ENCODE measurements at regions not wholly inside any gene's neighbourhood (a gene's known extent, or its start where the extent isn't known, plus 50 kb on each side); places are given as distances from the start of the nearest gene placed in this dataset.
"Not testable (repeated sequence)": the region's sequence is repeated elsewhere in the genome, so short reads cannot be mapped to it uniquely, and the experiment has no call there.

GRCh38 chr10:59975918-59976317 lies 69.6 kb upstream of the CCDC6 start:
- H3K4me1 ChIP-seq (ENCODE audit: control insufficient read depth, insufficient read depth, low read length): peaks cover 11% of the 10 kb centered on the region
- not testable (repeated sequence) for H3K27me3 ChIP-seq (replicated peaks; ENCODE audit: control insufficient read depth, insufficient read depth, low read length); H3K4me3 ChIP-seq (ENCODE audit: low read length); DNase-seq (ENCODE audit: low read depth); H3K9ac ChIP-seq (ENCODE audit: low read length); H3K36me3 ChIP-seq (ENCODE audit: control insufficient read depth, insufficient read depth, low read length, severe bottlenecking)
- H3K9me3 ChIP-seq (ENCODE audit: control insufficient read depth, low read length): peaks cover 23% of the 10 kb centered on the region

GRCh38 chr10:59971915-59972314 lies 65.6 kb upstream of the CCDC6 start:
- Histone ChIP-seq H3K4me1 (ENCODE audit: control insufficient read depth, insufficient read depth, low read length) (peaks cover 11% of the 10 kb centered on the region), H3K36me3 (ENCODE audit: control insufficient read depth, insufficient read depth, low read length, severe bottlenecking) (no peaks in the 10 kb centered on the region), H3K27me3 (replicated peaks; ENCODE audit: control insufficient read depth, insufficient read depth, low read length) (no peaks in the 10 kb centered on the region), H3K9me3 (ENCODE audit: control insufficient read depth, low read length) (peaks cover 10% of the 10 kb centered on the region), H3K9ac (ENCODE audit: low read length) (no peak overlapping the region), H3K4me3 (ENCODE audit: low read length) (no peak overlapping the region)
- peak; percentile 44 for DNase-seq (ENCODE audit: low read depth)

GRCh38 chr10:59970396-59971368 lies 64.3 kb upstream of the CCDC6 start:
- peaks cover 11% of the 10 kb centered on the region for H3K4me1 ChIP-seq (ENCODE audit: control insufficient read depth, insufficient read depth, low read length)

GRCh38 chr10:59968705-59969104 lies 62.3 kb upstream of the CCDC6 start:
- no peaks in the 10 kb centered on the region for H3K27me3 ChIP-seq (replicated peaks; ENCODE audit: control insufficient read depth, insufficient read depth, low read length)
- no peaks in the 10 kb centered on the region for H3K36me3 ChIP-seq (ENCODE audit: control insufficient read depth, insufficient read depth, low read length, severe bottlenecking)
- H3K9ac ChIP-seq (ENCODE audit: low read length): no peak overlapping the region
- no peaks in the 10 kb centered on the region for H3K9me3 ChIP-seq (ENCODE audit: control insufficient read depth, low read length)
- no peak for DNase-seq (ENCODE audit: low read depth)
- H3K4me1 ChIP-seq (ENCODE audit: control insufficient read depth, insufficient read depth, low read length): peaks cover 11% of the 10 kb centered on the region
- H3K4me3 ChIP-seq (ENCODE audit: low read length): no peak overlapping the region

More at GRCh38 chr10:59970396-59971368, 64.3 kb upstream of the CCDC6 start:
- H3K9me3 ChIP-seq (ENCODE audit: control insufficient read depth, low read length): peaks cover 3% of the 10 kb centered on the region
- H3K27me3 ChIP-seq (replicated peaks; ENCODE audit: control insufficient read depth, insufficient read depth, low read length): no peaks in the 10 kb centered on the region
- H3K9ac ChIP-seq (ENCODE audit: low read length): no peak overlapping the region
- no peaks in the 10 kb centered on the region for H3K36me3 ChIP-seq (ENCODE audit: control insufficient read depth, insufficient read depth, low read length, severe bottlenecking)
- no peak overlapping the region for H3K4me3 ChIP-seq (ENCODE audit: low read length)
- no peak for DNase-seq (ENCODE audit: low read depth)

- Histone ChIP-seq H3K27me3 (replicated peaks; ENCODE audit: control insufficient read depth, insufficient read depth, low read length) (no peaks in the 10 kb centered on the region), H3K9me3 (ENCODE audit: control insufficient read depth, low read length) (no peaks in the 10 kb centered on the region), H3K36me3 (ENCODE audit: control insufficient read depth, insufficient read depth, low read length, severe bottlenecking) (no peaks in the 10 kb centered on the region), H3K9ac (ENCODE audit: low read length) (no peak overlapping the region), H3K4me3 (ENCODE audit: low read length) (no peak overlapping the region), H3K4me1 (ENCODE audit: control insufficient read depth, insufficient read depth, low read length) (peaks cover 8% of the 10 kb centered on the region)
- no peak for DNase-seq (ENCODE audit: low read depth)
These were observed 60.7 kb upstream of the CCDC6 start for GRCh38 chr10:59967079-59967478.

GRCh38 chr10:59965899-59966650 lies 59.7 kb upstream of the CCDC6 start:
- H3K9ac ChIP-seq (ENCODE audit: low read length): no peak overlapping the region
- no peaks in the 10 kb centered on the region for H3K36me3 ChIP-seq (ENCODE audit: control insufficient read depth, insufficient read depth, low read length, severe bottlenecking)
- H3K4me1 ChIP-seq (ENCODE audit: control insufficient read depth, insufficient read depth, low read length): no peaks in the 10 kb centered on the region
- no peak overlapping the region for H3K4me3 ChIP-seq (ENCODE audit: low read length)
- H3K9me3 ChIP-seq (ENCODE audit: control insufficient read depth, low read length): no peaks in the 10 kb centered on the region
- no peaks in the 10 kb centered on the region for H3K27me3 ChIP-seq (replicated peaks; ENCODE audit: control insufficient read depth, insufficient read depth, low read length)
- no peak for DNase-seq (ENCODE audit: low read depth)

- DNase-seq (ENCODE audit: low read depth): no peak
- no peaks in the 10 kb centered on the region for H3K9me3 ChIP-seq (ENCODE audit: control insufficient read depth, low read length)
- no peak overlapping the region for H3K9ac ChIP-seq (ENCODE audit: low read length)
- no peaks in the 10 kb centered on the region for H3K27me3 ChIP-seq (replicated peaks; ENCODE audit: control insufficient read depth, insufficient read depth, low read length)
- no peaks in the 10 kb centered on the region for H3K4me1 ChIP-seq (ENCODE audit: control insufficient read depth, insufficient read depth, low read length)
- H3K4me3 ChIP-seq (ENCODE audit: low read length): no peak overlapping the region
- no peaks in the 10 kb centered on the region for H3K36me3 ChIP-seq (ENCODE audit: control insufficient read depth, insufficient read depth, low read length, severe bottlenecking)
These were observed 56.4 kb upstream of the CCDC6 start for GRCh38 chr10:59962756-59963155.

- DNase-seq (ENCODE audit: low read depth): no peak
These were observed 54.4 kb upstream of the CCDC6 start for GRCh38 chr10:59960751-59961150.

GRCh38 chr10:59959504-59960018 lies 53.2 kb upstream of the CCDC6 start:
- Histone ChIP-seq H3K4me3 (ENCODE audit: low read length) (no peak overlapping the region), H3K4me1 (ENCODE audit: control insufficient read depth, insufficient read depth, low read length) (no peaks in the 10 kb centered on the region), H3K9ac (ENCODE audit: low read length) (no peak overlapping the region), H3K9me3 (ENCODE audit: control insufficient read depth, low read length) (no peaks in the 10 kb centered on the region), H3K36me3 (ENCODE audit: control insufficient read depth, insufficient read depth, low read length, severe bottlenecking) (no peaks in the 10 kb centered on the region), H3K27me3 (replicated peaks; ENCODE audit: control insufficient read depth, insufficient read depth, low read length) (no peaks in the 10 kb centered on the region)
- DNase-seq (ENCODE audit: low read depth): no peak

More at GRCh38 chr10:59960751-59961150, 54.4 kb upstream of the CCDC6 start:
- Histone ChIP-seq H3K4me3 (ENCODE audit: low read length) (no peak overlapping the region), H3K27me3 (replicated peaks; ENCODE audit: control insufficient read depth, insufficient read depth, low read length) (no peaks in the 10 kb centered on the region), H3K9me3 (ENCODE audit: control insufficient read depth, low read length) (no peaks in the 10 kb centered on the region), H3K9ac (ENCODE audit: low read length) (no peak overlapping the region), H3K4me1 (ENCODE audit: control insufficient read depth, insufficient read depth, low read length) (no peaks in the 10 kb centered on the region), H3K36me3 (ENCODE audit: control insufficient read depth, insufficient read depth, low read length, severe bottlenecking) (no peaks in the 10 kb centered on the region)

- no peaks in the 10 kb centered on the region for H3K27me3 ChIP-seq (replicated peaks; ENCODE audit: control insufficient read depth, insufficient read depth, low read length)
- no peak for DNase-seq (ENCODE audit: low read depth)
- no peak overlapping the region for H3K9ac ChIP-seq (ENCODE audit: low read length)
- H3K9me3 ChIP-seq (ENCODE audit: control insufficient read depth, low read length): no peaks in the 10 kb centered on the region
- H3K4me1 ChIP-seq (ENCODE audit: control insufficient read depth, insufficient read depth, low read length): no peaks in the 10 kb centered on the region
- no peaks in the 10 kb centered on the region for H3K36me3 ChIP-seq (ENCODE audit: control insufficient read depth, insufficient read depth, low read length, severe bottlenecking)
- no peak overlapping the region for H3K4me3 ChIP-seq (ENCODE audit: low read length)
These were observed 52.5 kb upstream of the CCDC6 start for GRCh38 chr10:59958882-59959281.

GRCh38 chr10:59957975-59958374 lies 51.6 kb upstream of the CCDC6 start:
- no peaks in the 10 kb centered on the region for H3K27me3 ChIP-seq (replicated peaks; ENCODE audit: control insufficient read depth, insufficient read depth, low read length)
- no peaks in the 10 kb centered on the region for H3K36me3 ChIP-seq (ENCODE audit: control insufficient read depth, insufficient read depth, low read length, severe bottlenecking)
- H3K9me3 ChIP-seq (ENCODE audit: control insufficient read depth, low read length): no peaks in the 10 kb centered on the region
- DNase-seq (ENCODE audit: low read depth): no peak
- H3K4me1 ChIP-seq (ENCODE audit: control insufficient read depth, insufficient read depth, low read length): no peaks in the 10 kb centered on the region
- H3K9ac ChIP-seq (ENCODE audit: low read length): no peak overlapping the region
- H3K4me3 ChIP-seq (ENCODE audit: low read length): no peak overlapping the region

Measured in adipocyte (in vitro differentiated cells).